ENCODE measurements at regions not wholly inside any gene's neighbourhood (a gene's known extent, or its start where the extent isn't known, plus 50 kb on each side); places are given as distances from the start of the nearest gene placed in this dataset.

- DNase-seq: no peak
- H3K23ac ChIP-seq (ENCODE audit: insufficient read length, low read depth, low read length): no peak overlapping the region
- H3K18ac ChIP-seq (ENCODE audit: insufficient read length, low read depth, low read length): no peak overlapping the region
- Mint-ChIP-seq H3K27ac (no peak overlapping the region), H3K4me3 (no peak overlapping the region), H3K36me3 (ENCODE audit: insufficient read depth in 1 of 3, low read depth in 3 of 3) (peaks cover 0 to 5% (median 2%) of the 10 kb centered on the region in 3 experiments; a peak in 3 of 7 replicates), H3K27me3 (ENCODE audit: low read depth) (peaks cover 3% of the 10 kb centered on the region), H3K9me3 (peaks cover 0 to 10% of the 10 kb centered on the region in 2 experiments; a peak in 3 of 5 replicates), H3K4me1 (peaks cover 7 to 8% of the 10 kb centered on the region in 2 experiments; a peak in 3 of 4 replicates)
- no peaks in the 10 kb centered on the region for H3K9me3 ChIP-seq (ENCODE audit: control insufficient read depth, low read depth, low read length)
- H3K23me2 ChIP-seq (ENCODE audit: insufficient read length, low read depth, low read length, poor library complexity, severe bottlenecking): no peaks in the 10 kb centered on the region
- no peak overlapping the region for H2BK120ac ChIP-seq (ENCODE audit: low read depth, low read length, poor library complexity, severe bottlenecking)
- no peak overlapping the region for H3K56ac ChIP-seq (ENCODE audit: insufficient read length, low read depth, low read length)
- no peak overlapping the region for H3K9ac ChIP-seq (ENCODE audit: extremely low read depth, insufficient read length, low read length)
- H2BK12ac ChIP-seq (ENCODE audit: insufficient read length, low read depth, low read length): no peak overlapping the region
- no peak overlapping the region for H3K4me2 ChIP-seq (ENCODE audit: insufficient read depth, insufficient read length, low read length)
- H4K8ac ChIP-seq (replicated peaks; ENCODE audit: insufficient read length, low read depth, low read length): no peak overlapping the region
- H2BK15ac ChIP-seq (ENCODE audit: low read depth, low read length): no peak overlapping the region
- H3T11ph ChIP-seq (ENCODE audit: low read length): no peak overlapping the region
- WGBS (ENCODE audit: extremely low coverage, insufficient read length, low lambda C conversion rate): no CpG with 5 or more reads among the region's 3 CpGs
- no peak overlapping the region for H2BK5ac ChIP-seq (ENCODE audit: insufficient read length, low read length)
- no peak overlapping the region for H3K4ac ChIP-seq (ENCODE audit: low read depth, low read length)
- no peaks in the 10 kb centered on the region for H3K27me3 ChIP-seq (ENCODE audit: insufficient read depth, low read length)
- H2BK20ac ChIP-seq (ENCODE audit: low read depth, low read length, poor library complexity, severe bottlenecking): no peak overlapping the region
- H4K20me1 ChIP-seq (ENCODE audit: control insufficient read depth, insufficient read depth, insufficient read length): no peaks in the 10 kb centered on the region
- no peaks in the 10 kb centered on the region for H3K79me1 ChIP-seq (ENCODE audit: insufficient read depth, low read depth, low read length, poor library complexity, severe bottlenecking)
- no peak overlapping the region for H4K5ac ChIP-seq (ENCODE audit: insufficient read length, low read depth, low read length)
- no peak overlapping the region for H2AK5ac ChIP-seq (ENCODE audit: insufficient read length, low read length)
- TF ChIP-seq CTCF (conservative IDR thresholded peaks at IDR 0.05): no peak
- no peak overlapping the region for H3K27ac ChIP-seq (ENCODE audit: insufficient read length, low read depth, low read length)
- no peaks in the 10 kb centered on the region for H3K4me1 ChIP-seq (ENCODE audit: insufficient read depth, low read length)
- no peak overlapping the region for H3K14ac ChIP-seq (ENCODE audit: insufficient read depth, low read length)
- no peak overlapping the region for H2AFZ ChIP-seq (ENCODE audit: low read length)
- H3K79me2 ChIP-seq (ENCODE audit: insufficient read depth, low read length): no peaks in the 10 kb centered on the region
- no peak overlapping the region for H4K91ac ChIP-seq (ENCODE audit: insufficient read length, low read depth, low read length)
Observed at GRCh38 chr2:209074711-209075110, 349.1 kb upstream of the MAP2 start.

Data from H9 (cell line).